HG03469 (cell line): ENCODE measurements at regions not wholly inside any gene's neighbourhood (a gene's known extent, or its start where the extent isn't known, plus 50 kb on each side); places are given as distances from the start of the nearest gene placed in this dataset.

Experiments
- ATAC-seq: cut with Tn5 transposase; IDR thresholded peaks from one replicate; pipeline ENCODE4 v1.9.1; 2021; ENCODE audit warnings: mild to moderate bottlenecking, moderate library complexity, moderate number of reproducible peaks; ENCODE audit not compliant: unreplicated experiment

DNA sequence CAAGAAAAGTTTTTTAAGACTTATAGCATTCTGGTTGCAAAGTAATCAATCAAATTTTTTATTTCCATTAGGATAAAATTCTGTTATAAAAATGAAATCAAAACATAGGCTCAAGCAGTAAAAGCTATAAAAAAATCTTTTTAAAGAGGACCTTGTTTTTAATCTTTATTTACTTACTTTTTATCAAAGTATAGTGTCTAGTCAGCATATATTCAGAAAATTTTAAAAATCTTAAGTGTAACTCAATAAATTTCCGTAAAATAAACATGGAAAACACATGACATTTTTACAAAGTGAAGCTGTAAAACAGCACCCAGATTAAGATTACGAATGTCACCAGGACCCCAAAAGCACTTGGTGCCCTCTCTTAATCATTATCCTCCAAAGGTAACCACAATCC, 302.4 kb downstream of the TMEM161B start:
- no peak for ATAC-seq

GRCh38 chr5:87954121-87954520, 314.5 kb downstream of the TMEM161B start:
- ATAC-seq = no peak

DNA sequence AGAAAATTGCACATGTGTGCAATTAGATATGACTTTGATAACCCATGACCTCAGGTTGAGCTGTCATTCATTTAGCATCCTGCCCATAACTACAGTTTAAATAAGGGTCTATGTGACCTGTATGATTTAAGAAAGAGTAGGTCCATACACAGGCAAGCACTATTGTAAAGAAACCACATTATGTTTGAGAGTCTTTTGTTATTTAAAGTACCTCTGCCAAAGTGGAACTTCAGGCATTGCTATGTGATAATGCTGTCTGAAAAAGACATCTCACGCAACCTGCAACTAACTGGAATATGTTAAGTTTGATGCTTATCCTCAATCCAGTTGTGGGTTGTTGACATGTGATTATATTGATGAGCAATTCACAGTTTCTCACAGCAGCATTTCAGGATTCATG, 317.0 kb downstream of the TMEM161B start:
- ATAC-seq = no peak

DNA sequence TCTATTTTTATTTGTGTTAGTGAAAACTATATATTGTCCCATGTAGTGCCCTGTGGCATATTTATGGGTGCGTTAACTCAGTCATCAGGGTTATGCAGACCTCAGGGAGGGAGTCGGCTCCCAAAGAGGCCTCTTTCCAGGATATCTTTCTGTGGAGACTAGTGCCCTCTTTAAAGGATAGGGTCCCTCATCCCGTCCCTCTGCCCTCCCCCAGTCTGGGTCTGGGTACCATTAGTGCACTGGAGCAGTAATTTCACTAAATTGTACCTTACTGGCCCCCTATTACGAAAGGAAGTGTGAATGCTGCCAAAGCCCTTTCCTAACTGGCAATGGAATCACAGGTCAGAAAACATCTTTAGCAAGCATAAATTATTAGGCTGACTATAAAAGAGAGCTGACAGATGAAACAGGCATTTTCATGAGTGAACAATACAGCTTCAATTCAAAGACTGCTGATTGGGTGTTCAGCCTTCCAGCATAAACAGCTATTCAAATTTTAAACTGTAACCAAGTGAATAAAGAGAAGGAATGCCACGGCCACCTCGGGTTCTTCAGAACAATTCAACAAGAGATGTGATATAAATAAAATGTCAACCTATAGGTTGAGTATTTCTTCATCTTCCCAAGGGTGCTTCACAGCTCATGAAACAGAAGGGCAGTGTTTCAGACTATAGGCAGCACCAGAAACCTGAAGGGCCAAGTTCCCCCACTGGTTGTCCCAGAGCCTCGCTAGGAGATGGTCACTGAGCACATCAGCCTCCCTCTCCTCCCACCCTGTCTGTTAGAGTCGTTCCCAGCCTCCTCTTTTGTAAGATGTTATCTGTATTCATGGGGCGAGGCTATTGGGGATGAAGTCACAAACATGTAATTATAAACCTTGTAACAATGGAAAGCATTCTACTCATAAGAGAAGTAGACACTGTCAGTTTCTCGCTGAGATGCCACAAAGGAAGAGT, 318.7 kb downstream of the TMEM161B start:
- no peak for ATAC-seq

DNA sequence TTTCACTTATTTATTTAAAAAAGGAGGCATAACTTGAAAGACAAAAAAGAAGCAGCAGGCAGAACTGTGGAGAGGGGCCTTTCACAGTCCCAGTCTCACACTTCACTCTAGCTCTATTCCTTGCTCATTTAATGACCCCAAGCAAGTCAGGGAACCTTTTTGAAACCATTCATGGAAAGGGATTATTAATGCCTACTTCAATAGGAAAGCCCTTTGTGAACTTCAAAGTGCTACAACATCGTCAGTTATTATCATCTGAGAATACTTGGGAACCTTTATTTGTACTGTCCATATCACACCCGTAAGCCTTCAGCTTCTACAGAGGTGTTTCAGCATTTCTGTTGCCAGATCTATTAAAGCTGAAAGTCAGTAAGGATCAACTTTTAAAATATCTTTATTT, 320.2 kb downstream of the TMEM161B start:
- ATAC-seq = no peak

GRCh38 chr5:87946271-87946670, 322.4 kb downstream of the TMEM161B start:
- ATAC-seq = no peak

- ATAC-seq = no peak
These were observed 323.4 kb downstream of the TMEM161B start for GRCh38 chr5:87945286-87945650.

GRCh38 chr5:87944553-87945285, 323.9 kb downstream of the TMEM161B start:
- ATAC-seq = no peak

- ATAC-seq = no peak
These were observed 327.9 kb downstream of the TMEM161B start for GRCh38 chr5:87940775-87941174.

DNA sequence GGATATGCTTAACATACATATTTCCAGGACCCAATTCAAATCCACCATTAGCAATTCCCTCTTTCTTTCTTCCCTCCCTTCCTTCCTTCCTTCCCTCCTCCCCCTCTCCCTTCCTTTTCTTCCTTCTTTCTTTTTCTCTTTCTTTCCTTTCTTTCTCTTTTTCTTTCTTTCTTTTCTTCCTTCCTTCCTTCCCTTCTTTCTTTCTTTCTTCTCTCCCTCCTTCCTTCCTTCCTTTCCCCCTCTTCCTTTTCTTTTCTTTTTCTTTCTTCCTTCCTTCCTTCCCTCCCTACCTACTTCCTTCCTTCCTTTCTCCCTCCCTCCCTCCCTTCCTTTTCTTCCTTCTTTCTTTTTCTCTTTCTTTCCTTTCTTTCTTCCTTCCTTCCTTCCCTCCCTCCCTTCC, 332.0 kb downstream of the TMEM161B start:
- no peak for ATAC-seq

GRCh38 chr5:87924436-87924835, 344.2 kb downstream of the TMEM161B start:
- ATAC-seq = no peak

DNA sequence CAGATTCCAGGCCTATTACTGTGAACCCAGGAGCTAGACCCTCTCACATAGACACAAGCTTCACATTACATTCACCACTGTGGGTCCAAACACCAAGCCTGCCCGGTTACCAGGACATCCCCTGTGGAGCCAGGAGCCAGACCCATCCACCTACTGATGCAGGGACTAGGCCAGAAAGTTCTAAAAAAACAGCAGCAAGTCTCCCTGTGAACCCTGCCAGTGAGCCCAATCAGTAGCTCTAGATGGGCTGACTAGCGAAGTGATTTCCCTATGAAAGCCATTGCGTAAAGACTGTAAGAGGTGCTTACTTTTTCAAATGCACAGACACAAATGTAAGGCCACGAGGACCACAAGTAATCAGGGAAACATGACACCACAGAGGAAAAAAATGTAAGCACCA, 352.3 kb downstream of the TMEM161B start:
- ATAC-seq = no peak

DNA sequence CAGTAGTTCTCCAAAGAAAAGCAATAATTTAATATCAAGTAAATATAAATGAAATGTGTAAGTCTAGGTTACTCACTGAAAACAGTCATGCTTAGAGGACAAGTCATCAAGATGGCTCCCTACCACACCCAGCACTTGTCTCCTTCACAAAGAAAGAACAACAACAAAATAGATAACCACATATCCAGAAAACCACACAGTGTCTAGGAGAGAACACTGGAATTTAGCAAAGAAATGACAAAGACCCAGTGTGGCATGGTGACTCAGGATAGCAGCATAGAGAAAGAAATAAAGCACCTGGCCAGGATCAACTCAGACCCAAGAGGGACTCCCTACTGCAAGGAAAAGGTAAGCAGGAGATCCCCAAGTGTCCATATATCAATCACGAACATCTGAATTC, 356.2 kb downstream of the TMEM161B start:
- ATAC-seq = no peak

DNA sequence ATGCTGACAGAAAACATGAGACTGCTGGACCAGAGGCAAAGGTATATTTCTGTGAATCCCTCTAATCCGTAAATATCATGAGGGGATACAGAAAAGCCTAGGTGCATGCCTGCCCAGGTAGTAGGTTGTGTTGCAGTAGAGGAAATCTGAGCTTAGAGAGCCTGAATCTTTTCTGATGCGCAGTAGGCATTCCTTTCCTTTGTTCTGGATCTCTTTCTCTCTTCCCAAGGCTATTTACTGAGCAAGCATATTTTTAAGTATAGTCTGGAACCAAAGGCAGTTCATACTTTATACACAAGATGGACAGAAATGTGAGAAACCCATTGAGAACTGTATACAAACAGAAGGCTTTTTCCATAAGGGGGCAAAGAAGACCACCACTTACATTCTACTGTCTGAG, 359.3 kb downstream of the TMEM161B start:
- ATAC-seq = no peak

DNA sequence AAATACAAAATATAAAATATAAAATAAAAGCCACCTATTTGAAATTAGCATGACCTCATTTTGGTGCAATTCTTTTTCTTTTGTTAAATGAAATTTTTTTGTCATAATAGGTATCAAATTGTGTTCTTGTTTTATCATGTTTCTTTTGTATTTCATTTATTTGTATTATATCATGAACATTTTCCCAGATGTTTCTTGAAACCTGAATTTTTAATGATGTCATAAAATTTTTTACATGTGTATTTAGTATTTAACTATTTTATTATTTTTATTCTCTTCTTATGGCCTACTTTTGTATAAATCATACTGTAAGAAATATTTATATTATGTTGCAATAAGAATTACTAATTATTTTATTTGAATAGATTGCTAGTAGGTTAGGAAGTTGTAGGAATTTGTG, 361.7 kb downstream of the TMEM161B start:
- no peak for ATAC-seq

GRCh38 chr5:87900419-87900818, 368.2 kb downstream of the TMEM161B start:
- ATAC-seq = no peak

GRCh38 chr5:87899721-87900131, 368.9 kb downstream of the TMEM161B start:
- ATAC-seq = no peak

GRCh38 chr5:87899208-87899661, 369.4 kb downstream of the TMEM161B start:
- no peak for ATAC-seq

DNA sequence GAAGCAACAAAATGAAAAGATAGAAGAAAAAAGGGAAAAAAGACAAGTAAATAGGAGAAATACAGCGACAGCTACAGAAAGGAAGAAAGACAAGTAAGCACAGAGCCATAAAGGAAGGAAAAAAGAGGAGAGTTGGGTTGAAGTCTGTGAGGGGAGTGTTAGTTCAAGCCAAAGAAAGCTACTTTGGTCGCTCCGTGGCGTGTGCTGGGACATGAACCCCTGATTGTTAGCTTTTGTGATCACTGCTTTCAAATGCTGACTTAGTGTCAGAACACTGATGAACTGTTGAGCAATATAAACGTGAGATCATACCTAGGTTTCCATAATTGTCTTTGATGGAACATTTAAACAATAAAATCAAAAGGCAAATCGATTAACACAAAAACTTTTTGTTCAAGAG, 370.1 kb downstream of the TMEM161B start:
- no peak for ATAC-seq

GRCh38 chr5:87888139-87888538, 380.5 kb downstream of the TMEM161B start:
- no peak for ATAC-seq

- ATAC-seq = no peak
These were observed 381.4 kb downstream of the TMEM161B start for GRCh38 chr5:87887247-87887646.

GRCh38 chr5:87886164-87886563, 382.5 kb downstream of the TMEM161B start:
- ATAC-seq = no peak
